Endothelial cell of umbilical vein (primary cell): ENCODE measurements at regions not wholly inside any gene's neighbourhood (a gene's known extent, or its start where the extent isn't known, plus 50 kb on each side); places are given as distances from the start of the nearest gene placed in this dataset.

Source experiments
- BruUV-seq: library from RNA; stranded (reverse); fragments of 400-500 nt; replicated peaks from 2 replicates; lab custom pipeline; 2021; lab: Mats Ljungman, UMichigan
- CTCF ChIA-PET: fragments of 300-600, 350-600 bp; sonication (Branson Sonifier 250); formaldehyde crosslinking; loops from one replicate; lab custom pipeline; 2021; ENCODE audit warnings: antibody characterized with exemption, inconsistent platforms; lab: Charles Lee
- POLR2A ChIA-PET: fragments of 300-600, 350-600 bp; sonication (Branson Sonifier 250); formaldehyde crosslinking; loops from one replicate; lab custom pipeline; 2021; ENCODE audit warnings: antibody characterized with exemption, inconsistent platforms; lab: Charles Lee
- DNase-seq: peaks from one replicate; pipeline ENCODE4 v3.0.0-alpha.2; 2011; ENCODE audit warnings: low read depth, low spot score
- FAIRE-seq: peaks from 2 replicates; lab custom pipeline; 2011; peaks lifted over from hg19 to GRCh38; lab: Jason Lieb, UNC
- H2AFZ ChIP-seq: 2 replicates; pipeline ENCODE4 v1.6.0; 2012; ENCODE audit warnings: low read depth, low read length, control low read depth, inconsistent platforms
- H3K27ac ChIP-seq: 2 replicates; pipeline ENCODE4 v1.5.1; 2011; ENCODE audit warnings: low read depth, mild to moderate bottlenecking, control low read depth, low read length, moderate library complexity; ENCODE audit not compliant: insufficient read depth
- H3K27me3 ChIP-seq, 2 experiments: 2 replicates each; pipeline versions ENCODE4 v1.6.0 to v1.6.1; 2011; ENCODE audit warnings: low read length in 2 of 2, mixed read lengths in 1 of 2; ENCODE audit not compliant: control insufficient read depth in 2 of 2, insufficient read depth in 2 of 2
- H3K36me3 ChIP-seq, 2 experiments: 2 replicates in 1 of 2; 3 replicates in 1 of 2; pipeline ENCODE4 v1.5.1; 2011; ENCODE audit warnings: low read length in 2 of 2, mild to moderate bottlenecking in 1 of 2, moderate library complexity in 1 of 2; ENCODE audit not compliant: control insufficient read depth in 2 of 2, insufficient read depth in 2 of 2; ENCODE audit errors: extremely low read depth in 1 of 2
- H3K4me1 ChIP-seq: 3 replicates; pipeline ENCODE4 v1.5.1; 2011; ENCODE audit warnings: mild to moderate bottlenecking, low read length; ENCODE audit not compliant: control insufficient read depth, insufficient read depth; ENCODE audit errors: extremely low read depth
- H3K4me2 ChIP-seq: 2 replicates; pipeline ENCODE4 v1.6.1; 2011; ENCODE audit warnings: low read length, control low read depth, mixed read lengths; ENCODE audit not compliant: insufficient read depth
- H3K4me3 ChIP-seq, 3 experiments: fragments of 200-600 bp in 1 of 3; sonication (generic), shearing (Covaris generic) in 1 of 3; replicated peaks in 1 of 3; 2 replicates each; pipeline ENCODE4 v1.5.1; 2011 to 2016; ENCODE audit warnings: control low read depth in 3 of 3, low read length in 3 of 3, mild to moderate bottlenecking in 2 of 3, inconsistent platforms in 1 of 3, low read depth in 1 of 3, moderate library complexity in 1 of 3; ENCODE audit not compliant: insufficient read depth in 1 of 3
- H3K79me2 ChIP-seq: 2 replicates; pipeline ENCODE4 v1.6.0; 2012; ENCODE audit warnings: low read length, inconsistent platforms; ENCODE audit not compliant: control insufficient read depth, insufficient read depth
- H3K9ac ChIP-seq: replicated peaks from 2 replicates; pipeline ENCODE3; 2011; ENCODE audit warnings: low read length, control low read depth; ENCODE audit not compliant: insufficient read depth; ENCODE audit errors: extremely low read depth
- H3K9me1 ChIP-seq: replicated peaks from 3 replicates; pipeline ENCODE4 v1.6.0; 2011; ENCODE audit warnings: mild to moderate bottlenecking, low read length; ENCODE audit not compliant: control insufficient read depth, insufficient read depth; ENCODE audit errors: extremely low read depth
- H3K9me3 ChIP-seq: replicated peaks from 2 replicates; pipeline ENCODE4 v1.5.1; 2012; ENCODE audit warnings: low read length, inconsistent platforms; ENCODE audit not compliant: control insufficient read depth, insufficient read depth
- H4K20me1 ChIP-seq: replicated peaks from 2 replicates; pipeline ENCODE3; 2011; ENCODE audit warnings: mild to moderate bottlenecking, low read length; ENCODE audit not compliant: control insufficient read depth, insufficient read depth; ENCODE audit errors: extremely low read depth
- EZH2 ChIP-seq: IDR thresholded peaks from 2 replicates; pipeline ENCODE4 v1.6.1; 2012; ENCODE audit warnings: borderline replicate concordance, low read depth, mild to moderate bottlenecking, moderate library complexity, low read length, inconsistent platforms; ENCODE audit not compliant: severe bottlenecking
- FOS ChIP-seq: IDR thresholded peaks from 2 replicates; pipeline ENCODE4 v1.6.1; 2011; ENCODE audit warnings: mild to moderate bottlenecking, low read length, moderate library complexity, borderline replicate concordance; ENCODE audit not compliant: insufficient read depth
- GATA2 ChIP-seq: IDR thresholded peaks from 2 replicates; pipeline ENCODE4 v1.7.0; 2011; ENCODE audit warnings: low read depth, mild to moderate bottlenecking, moderate library complexity, mixed read lengths, low read length; ENCODE audit not compliant: insufficient read length, insufficient read depth
- JUN ChIP-seq: IDR thresholded peaks from 2 replicates; pipeline ENCODE4 v1.6.1; 2011; ENCODE audit warnings: borderline replicate concordance, low read depth; ENCODE audit not compliant: insufficient read length, insufficient read depth
- MYC ChIP-seq: IDR thresholded peaks from one replicate; pipeline ENCODE4 v1.6.1; 2011; ENCODE audit warnings: mild to moderate bottlenecking, low read depth, low read length
- POLR2A ChIP-seq: IDR thresholded peaks from 2 replicates; pipeline ENCODE4 v1.6.1; 2012; ENCODE audit warnings: low read depth, mild to moderate bottlenecking, control low read depth, low read length
- POLR2AphosphoS5 ChIP-seq: IDR thresholded peaks from 2 replicates; pipeline ENCODE4 v1.6.1; 2012; ENCODE audit warnings: low read depth, mild to moderate bottlenecking, control low read depth, low read length, moderate library complexity; ENCODE audit not compliant: insufficient read depth
- dilution Hi-C: fragments of 300-500 bp; cut with MboI; formaldehyde crosslinking; loops from one replicate; pipeline ENCODE4 v1.15.0; 2019; ENCODE audit warnings: low sequenced_read_pairs; ENCODE audit not compliant: extremely low pct_ligation_motif_present
- intact Hi-C: fragments of 100-400 bp; cut with micrococcal nuclease; formaldehyde crosslinking; loops from one replicate; pipeline ENCODE4 v1.10.0; 2022
- TF ChIP-seq, protein P1 (sequence below), 2 donors: IDR thresholded peaks; 1 replicate in 1 of 2; 2 replicates in 1 of 2; pipeline ENCODE4 v1.5.1; 2011; ENCODE audit warnings: low read length in 2 of 2, mild to moderate bottlenecking in 2 of 2, moderate library complexity in 2 of 2, control low read depth in 1 of 2, inconsistent platforms in 1 of 2, low read depth in 1 of 2; ENCODE audit not compliant: insufficient read depth in 1 of 2; ENCODE audit errors: extremely low read depth in 1 of 2
- TF ChIP-seq, protein P2 (sequence below): IDR thresholded peaks from 2 replicates; pipeline ENCODE4 v1.6.1; 2011; ENCODE audit not compliant: insufficient read depth, insufficient read length

DNA sequence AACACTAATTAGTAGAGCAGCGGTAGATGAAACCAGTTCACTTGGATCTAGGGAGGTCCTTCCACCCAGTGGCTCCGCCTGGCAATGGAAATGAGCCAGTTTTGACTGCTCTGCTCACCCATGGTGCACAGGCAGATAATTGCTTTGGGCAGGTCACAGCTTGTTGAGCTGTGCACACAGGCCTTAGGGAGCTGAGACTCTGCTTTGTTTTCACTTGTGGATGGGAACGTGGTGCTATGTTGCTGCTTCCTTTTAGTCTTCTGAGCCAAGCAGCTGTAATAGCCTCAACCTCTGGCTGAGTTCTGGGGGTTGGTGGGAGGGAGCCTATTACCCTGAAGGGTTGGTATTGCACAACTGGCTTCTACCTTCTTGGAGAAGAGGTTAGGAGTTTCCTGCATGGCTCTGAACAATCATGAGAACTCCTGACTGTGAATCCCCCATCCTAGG, 262.3 kb upstream of the MTNR1B start:
- Histone ChIP-seq H3K9ac (no peak overlapping the region), H2AFZ (no peak overlapping the region), H3K36me3 (no peaks in the 10 kb centered on the region), H3K79me2 (no peaks in the 10 kb centered on the region), H3K4me1 (no peaks in the 10 kb centered on the region), H3K9me1 (no peaks in the 10 kb centered on the region), H3K4me3 (no peak overlapping the region), H4K20me1 (no peaks in the 10 kb centered on the region), H3K9me3 (peaks cover 4% of the 10 kb centered on the region), H3K4me2 (no peak overlapping the region), H3K27ac (no peak overlapping the region), H3K27me3 (no peaks in the 10 kb centered on the region)
- DNase-seq: no peak
- intact Hi-C loops: no loop called here
- POLR2A ChIA-PET: no interaction called here
- CTCF ChIA-PET: no interaction called here
- BruUV-seq: no TSS peak
- dilution Hi-C loops: no loop called here
- FAIRE-seq: no peak
- no peak for TF ChIP-seq JUN
- no peak for TF ChIP-seq EZH2
- TF ChIP-seq, protein P1, sequence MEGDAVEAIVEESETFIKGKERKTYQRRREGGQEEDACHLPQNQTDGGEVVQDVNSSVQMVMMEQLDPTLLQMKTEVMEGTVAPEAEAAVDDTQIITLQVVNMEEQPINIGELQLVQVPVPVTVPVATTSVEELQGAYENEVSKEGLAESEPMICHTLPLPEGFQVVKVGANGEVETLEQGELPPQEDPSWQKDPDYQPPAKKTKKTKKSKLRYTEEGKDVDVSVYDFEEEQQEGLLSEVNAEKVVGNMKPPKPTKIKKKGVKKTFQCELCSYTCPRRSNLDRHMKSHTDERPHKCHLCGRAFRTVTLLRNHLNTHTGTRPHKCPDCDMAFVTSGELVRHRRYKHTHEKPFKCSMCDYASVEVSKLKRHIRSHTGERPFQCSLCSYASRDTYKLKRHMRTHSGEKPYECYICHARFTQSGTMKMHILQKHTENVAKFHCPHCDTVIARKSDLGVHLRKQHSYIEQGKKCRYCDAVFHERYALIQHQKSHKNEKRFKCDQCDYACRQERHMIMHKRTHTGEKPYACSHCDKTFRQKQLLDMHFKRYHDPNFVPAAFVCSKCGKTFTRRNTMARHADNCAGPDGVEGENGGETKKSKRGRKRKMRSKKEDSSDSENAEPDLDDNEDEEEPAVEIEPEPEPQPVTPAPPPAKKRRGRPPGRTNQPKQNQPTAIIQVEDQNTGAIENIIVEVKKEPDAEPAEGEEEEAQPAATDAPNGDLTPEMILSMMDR (IDR thresholded peaks at IDR 0.05; ENCODE audit: extremely low read depth in 1 of 2, insufficient read depth in 1 of 2, low read depth in 1 of 2, low read length in 2 of 2): no peak
- TF ChIP-seq MYC: no peak

DNA sequence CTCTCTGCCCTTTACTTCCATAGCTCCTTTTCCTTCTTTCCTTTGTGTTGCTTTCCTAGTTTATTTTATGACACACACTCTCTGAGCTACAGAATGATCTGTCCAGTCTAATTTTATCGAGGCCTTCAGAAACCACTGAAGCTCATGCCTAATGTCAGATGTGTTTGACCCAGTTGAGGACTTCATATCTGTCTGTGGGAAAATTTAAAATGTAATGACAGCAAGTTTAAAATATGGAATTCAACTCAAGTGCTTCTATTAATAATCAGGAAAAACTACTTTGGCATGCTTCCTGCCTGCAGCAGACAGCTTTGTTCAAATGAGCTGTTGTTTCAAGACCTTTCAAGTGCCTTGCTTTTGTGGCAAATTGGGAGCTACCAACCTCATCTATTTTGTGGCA, 261.8 kb upstream of the MTNR1B start:
- ChIA-PET CTCF (no interaction called here), POLR2A (no interaction called here)
- Histone ChIP-seq H2AFZ (no peak overlapping the region), H3K36me3 (no peaks in the 10 kb centered on the region), H3K27me3 (no peaks in the 10 kb centered on the region), H3K79me2 (no peaks in the 10 kb centered on the region), H3K9ac (no peak overlapping the region), H3K4me2 (no peak overlapping the region), H3K27ac (no peak overlapping the region), H3K9me3 (peaks cover 4% of the 10 kb centered on the region), H3K9me1 (no peaks in the 10 kb centered on the region), H3K4me1 (no peaks in the 10 kb centered on the region), H4K20me1 (no peaks in the 10 kb centered on the region), H3K4me3 (no peak overlapping the region)
- TF ChIP-seq, protein P1 (IDR thresholded peaks at IDR 0.05; ENCODE audit: extremely low read depth in 1 of 2, insufficient read depth in 1 of 2, low read depth in 1 of 2, low read length in 2 of 2): no peak
- TF ChIP-seq GATA2: no peak
- TF ChIP-seq, protein P2, sequence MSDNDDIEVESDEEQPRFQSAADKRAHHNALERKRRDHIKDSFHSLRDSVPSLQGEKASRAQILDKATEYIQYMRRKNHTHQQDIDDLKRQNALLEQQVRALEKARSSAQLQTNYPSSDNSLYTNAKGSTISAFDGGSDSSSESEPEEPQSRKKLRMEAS: no peak
- TF ChIP-seq MYC: no peak
- no peak for TF ChIP-seq POLR2A
- TF ChIP-seq EZH2: no peak
- TF ChIP-seq FOS: no peak
- TF ChIP-seq POLR2AphosphoS5: no peak
- TF ChIP-seq JUN: no peak
- no TSS peak for BruUV-seq
- intact Hi-C loops: no loop called here
- dilution Hi-C loops: no loop called here
- no peak for FAIRE-seq
- DNase-seq: no peak
